ENCODE measurements at regions not wholly inside any gene's neighbourhood (a gene's known extent, or its start where the extent isn't known, plus 50 kb on each side); places are given as distances from the start of the nearest gene placed in this dataset.
"Not testable (repeated sequence)": the region's sequence is repeated elsewhere in the genome, so short reads cannot be mapped to it uniquely, and the experiment has no call there.

- DNase-seq = not testable (repeated sequence)
Observed at GRCh38 chr11:3583476-3583875, 58.3 kb downstream of the ART5 start.

- DNase-seq = not testable (repeated sequence)
Observed at GRCh38 chr11:3581389-3581725, 60.4 kb downstream of the ART5 start.

- peak; percentile 47 to 68 (median 54) for DNase-seq
Observed at GRCh38 chr11:3580487-3581388, 61.1 kb downstream of the ART5 start.

DNA sequence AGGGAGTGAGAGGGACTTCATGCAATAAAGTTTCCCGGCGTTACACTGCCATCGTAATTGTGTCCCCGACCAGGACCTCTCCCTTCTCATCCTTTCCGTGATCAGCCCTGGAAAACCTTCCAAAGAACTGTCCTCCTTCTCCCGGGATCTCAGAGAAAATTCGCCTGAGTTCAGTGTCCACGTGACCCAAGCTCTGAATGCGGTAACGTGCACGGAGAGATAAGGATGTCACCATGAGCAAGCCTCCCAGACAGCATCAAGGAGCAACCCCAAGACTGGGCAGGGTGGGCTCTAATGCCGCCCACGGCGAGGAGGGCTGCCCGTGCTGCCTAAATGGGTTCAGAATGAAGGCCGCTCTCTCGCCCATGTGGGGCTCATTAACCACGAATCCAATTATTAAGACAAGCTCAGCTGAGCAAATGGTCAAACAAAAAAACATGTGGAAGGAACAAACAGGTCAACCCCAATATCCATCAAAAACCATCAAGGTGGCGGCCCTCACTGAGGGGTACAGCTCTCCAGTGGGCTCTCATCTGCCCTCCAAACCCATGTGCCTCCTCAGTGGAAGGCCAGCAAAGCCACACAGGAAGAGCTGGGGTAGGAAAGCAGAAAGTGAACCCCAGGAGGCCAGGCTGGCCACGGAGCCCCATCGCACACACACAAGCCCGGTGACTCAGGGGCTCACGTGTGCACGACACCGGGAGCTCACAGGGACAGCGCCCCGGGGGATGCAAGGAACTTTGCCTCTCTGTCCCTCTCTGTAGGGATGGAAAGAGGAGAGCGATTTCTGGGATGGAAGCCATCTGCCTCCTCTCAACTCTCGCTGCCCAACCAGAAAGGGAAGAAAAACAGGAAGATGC is 62.0 kb downstream of the ART5 start:
- not testable (repeated sequence) for DNase-seq

DNA sequence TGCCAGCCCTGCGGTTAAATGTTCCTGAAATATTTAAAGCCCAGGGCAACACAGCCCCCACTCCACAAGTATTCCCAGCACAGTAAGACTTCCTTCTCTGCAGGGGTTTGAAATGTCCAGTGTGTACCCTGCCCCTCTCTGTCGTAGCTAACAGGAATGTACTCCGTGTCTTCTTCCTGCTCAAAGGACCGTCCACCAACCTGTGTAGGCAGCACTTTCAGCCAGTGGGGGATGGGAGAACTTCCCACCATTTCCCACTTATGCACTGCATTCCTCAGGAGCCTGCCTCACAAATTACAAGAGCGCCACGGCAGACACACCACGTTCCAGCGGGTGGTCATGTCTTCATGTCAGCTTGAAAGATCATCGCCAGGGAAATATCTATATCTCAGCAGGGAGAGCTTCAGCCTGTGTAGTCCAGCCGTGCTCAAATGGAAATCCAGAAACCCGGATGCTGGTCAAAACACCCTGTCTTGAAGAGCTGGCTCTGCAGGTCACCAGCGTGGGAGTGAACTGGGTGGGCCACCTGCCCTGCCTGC is 65.7 kb downstream of the ART5 start:
- DNase-seq = not testable (repeated sequence)

DNA sequence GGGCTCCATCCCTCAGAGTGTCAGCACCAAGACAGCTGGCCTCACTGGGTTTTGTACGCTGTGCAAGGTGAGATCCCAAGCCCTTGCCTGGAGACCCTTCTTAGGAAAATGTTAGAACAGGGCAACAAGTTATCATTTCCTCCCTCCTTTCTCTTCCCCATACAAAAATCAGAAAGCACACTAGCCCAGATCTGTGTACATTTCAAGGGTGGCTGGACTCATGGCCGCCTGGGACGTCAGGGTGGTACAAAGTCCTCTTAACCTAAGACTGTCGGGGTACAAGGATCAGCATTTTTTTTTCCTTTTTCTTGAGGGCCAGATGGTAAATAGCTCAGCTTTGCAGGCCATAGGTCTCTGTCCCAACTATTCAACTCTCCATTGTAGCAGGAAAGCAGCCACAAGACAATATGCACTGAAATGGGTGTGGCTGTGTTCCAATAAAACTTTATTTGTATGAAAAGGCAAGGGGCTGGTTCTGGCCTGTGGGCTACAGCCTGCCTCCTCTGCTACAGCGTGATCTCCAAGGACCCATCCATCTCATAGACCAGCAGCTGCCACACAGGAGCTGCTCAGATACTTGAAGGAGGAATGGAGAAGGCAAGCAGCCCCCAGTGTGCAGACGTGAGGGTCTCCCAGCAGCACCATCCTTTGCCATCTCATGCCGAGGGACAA is 68.7 kb downstream of the ART5 start:
- not testable (repeated sequence) for DNase-seq

- not testable (repeated sequence) for DNase-seq
Observed at GRCh38 chr11:3571752-3572151, 70.0 kb downstream of the ART5 start.

DNA sequence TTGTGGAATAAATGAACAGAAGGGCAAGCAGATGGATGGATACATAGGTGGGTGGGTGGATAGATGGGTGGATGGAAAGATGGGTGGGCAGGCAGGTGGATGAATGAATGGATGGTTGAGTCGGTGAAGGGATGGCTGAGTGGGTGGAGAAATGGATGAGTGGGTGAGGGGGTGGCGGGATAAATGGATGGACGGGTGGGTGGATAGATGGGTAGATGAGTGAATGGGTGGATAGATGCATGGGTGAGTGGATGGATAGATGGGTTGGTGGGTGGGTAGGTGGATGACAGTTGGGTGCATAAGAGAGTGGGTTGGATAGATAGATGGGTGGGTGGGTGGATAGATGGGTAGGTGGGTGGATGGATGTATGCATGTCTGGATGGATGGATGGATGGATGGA is 76.0 kb downstream of the ART5 start:
- not testable (repeated sequence) for DNase-seq

- DNase-seq = not testable (repeated sequence)
Observed at GRCh38 chr11:3564383-3564782, 77.4 kb downstream of the ART5 start.

- DNase-seq = not testable (repeated sequence)
Observed at GRCh38 chr11:3554621-3555020, 87.2 kb downstream of the ART5 start.

DNA sequence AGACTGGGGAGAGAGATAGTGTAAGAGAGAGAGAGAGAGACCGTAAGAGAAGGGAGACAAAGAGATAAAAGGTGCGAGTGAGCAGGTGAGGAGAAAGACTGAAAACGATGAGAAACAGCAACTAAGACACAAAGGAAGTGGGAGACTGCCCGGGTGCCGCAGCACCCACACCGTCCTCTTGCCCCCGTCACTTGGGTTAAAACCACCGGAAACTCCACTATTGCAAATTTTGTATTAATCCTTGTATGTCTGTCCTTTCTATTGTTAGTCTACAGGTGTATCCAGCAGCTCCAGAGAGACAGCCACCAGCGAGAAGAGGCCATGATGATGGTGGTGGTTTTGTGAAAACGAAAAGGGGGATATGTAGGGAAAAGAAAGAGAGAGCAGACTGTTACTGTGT is 96.8 kb downstream of the ART5 start:
- DNase-seq = not testable (repeated sequence)

DNA sequence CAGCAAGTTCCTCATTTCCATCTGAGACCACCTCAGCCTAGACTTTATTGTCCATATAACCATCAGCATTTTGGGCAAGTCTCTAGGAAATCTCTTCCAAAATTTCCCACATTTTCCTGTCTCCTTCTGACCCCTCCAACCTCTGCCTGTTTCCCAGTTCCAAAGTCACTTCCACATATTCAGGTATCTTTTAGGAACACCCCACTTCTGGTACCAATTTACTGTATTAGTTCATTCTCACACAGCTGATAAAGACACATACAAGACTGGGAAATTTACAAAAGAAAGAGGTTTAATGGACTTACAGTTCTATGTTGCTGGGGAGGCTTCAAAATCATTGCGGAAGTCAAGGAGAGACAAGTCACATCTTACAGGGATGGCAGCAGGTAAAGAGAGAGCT is 103.6 kb downstream of the ART5 start:
- DNase-seq = not testable (repeated sequence)

DNA sequence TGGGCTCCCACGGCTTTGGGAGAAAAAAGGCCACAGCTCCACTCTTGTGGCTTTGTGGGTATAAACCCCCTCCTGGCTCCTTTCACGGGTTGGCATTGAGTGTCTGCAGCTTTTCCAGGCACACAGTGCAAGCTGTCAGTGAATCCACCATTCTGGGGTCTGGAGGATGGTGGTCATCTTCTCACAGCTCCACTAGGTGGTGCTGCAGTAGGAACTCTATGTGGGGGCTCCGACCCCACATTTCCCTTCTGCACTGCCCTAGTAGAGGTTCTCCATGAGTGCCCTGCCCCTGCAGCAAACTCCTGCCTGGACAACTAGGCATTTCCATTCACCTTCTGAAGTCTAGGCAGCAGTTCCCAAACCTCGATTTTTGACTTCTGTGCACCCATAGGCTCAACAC is 104.5 kb downstream of the ART5 start:
- DNase-seq = not testable (repeated sequence)

GRCh38 chr11:3532958-3533357 is 108.8 kb downstream of the ART5 start:
- not testable (repeated sequence) for DNase-seq

DNA sequence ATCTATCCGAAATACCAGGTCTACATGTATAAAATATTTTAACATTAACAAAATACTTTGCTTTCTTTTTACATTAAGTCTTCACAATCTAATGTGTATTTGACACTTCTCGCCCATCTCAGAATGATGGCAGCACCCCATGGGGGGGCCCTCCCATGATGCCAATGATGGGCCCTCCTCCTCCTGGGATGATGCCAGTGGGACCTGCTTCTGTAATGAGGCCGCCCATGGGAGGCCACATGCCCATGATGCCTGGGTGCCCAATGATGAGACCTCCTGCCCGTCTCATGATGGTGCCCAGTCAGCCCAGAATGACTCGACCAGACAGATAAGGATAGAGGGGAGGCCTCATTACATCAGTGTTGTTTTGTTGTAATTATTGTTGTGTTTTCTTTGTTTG is 110.5 kb downstream of the ART5 start:
- not testable (repeated sequence) for DNase-seq

DNA sequence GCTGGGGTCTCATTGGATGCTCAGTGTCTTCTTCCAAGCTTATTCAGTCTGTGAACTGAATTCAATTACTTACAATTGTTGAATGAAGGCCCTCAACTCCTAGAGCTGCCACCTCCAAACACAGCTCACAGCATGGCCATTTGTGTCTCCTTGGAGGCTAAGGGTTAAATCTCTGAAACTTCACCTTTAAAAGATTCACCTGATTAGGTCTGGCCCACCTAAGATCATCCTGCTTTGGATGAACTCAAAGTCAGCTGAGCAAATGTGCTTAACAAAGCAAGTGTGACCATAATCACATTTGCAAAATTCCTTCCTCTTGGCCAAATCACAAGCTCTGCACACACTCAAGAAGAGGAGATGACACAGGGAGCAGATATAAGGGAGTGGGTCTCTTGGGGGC is 118.2 kb downstream of the ART5 start:
- DNase-seq = not testable (repeated sequence)

GRCh38 chr11:3520905-3521304 is 120.9 kb downstream of the ART5 start:
- not testable (repeated sequence) for DNase-seq

- DNase-seq = not testable (repeated sequence)
Observed at GRCh38 chr11:3519841-3520240, 122.0 kb downstream of the ART5 start.

- not testable (repeated sequence) for DNase-seq
Observed at GRCh38 chr11:3516934-3517567, 124.7 kb downstream of the ART5 start.

DNA sequence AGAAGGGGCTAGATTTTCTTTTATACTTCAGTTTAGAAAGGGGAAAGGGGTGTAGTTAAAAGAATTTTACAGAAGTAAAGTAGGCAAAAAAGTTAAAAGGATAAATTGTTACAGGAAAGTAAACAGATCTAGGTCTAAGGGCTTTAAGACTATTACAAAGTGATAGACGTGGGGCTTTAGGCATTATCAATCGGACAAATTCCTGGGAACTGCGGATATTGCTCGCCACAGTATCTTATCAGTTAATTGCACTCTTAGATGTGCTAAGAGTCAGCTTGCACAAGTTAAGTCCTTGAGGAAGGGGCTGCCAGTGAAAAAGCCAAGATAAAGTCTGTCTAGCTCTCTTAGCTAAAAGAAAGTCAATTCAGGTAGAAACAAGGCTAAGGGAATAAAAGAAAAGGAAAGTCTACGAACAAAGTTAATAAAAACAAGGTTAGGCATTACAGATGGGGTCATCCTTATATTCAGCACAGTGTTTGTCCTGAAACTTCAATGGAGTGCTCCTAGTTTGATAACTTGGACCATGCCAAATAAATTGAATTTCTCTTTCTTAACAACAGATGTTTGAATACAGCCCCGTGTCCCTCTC is 125.4 kb downstream of the ART5 start:
- not testable (repeated sequence) for DNase-seq

DNA sequence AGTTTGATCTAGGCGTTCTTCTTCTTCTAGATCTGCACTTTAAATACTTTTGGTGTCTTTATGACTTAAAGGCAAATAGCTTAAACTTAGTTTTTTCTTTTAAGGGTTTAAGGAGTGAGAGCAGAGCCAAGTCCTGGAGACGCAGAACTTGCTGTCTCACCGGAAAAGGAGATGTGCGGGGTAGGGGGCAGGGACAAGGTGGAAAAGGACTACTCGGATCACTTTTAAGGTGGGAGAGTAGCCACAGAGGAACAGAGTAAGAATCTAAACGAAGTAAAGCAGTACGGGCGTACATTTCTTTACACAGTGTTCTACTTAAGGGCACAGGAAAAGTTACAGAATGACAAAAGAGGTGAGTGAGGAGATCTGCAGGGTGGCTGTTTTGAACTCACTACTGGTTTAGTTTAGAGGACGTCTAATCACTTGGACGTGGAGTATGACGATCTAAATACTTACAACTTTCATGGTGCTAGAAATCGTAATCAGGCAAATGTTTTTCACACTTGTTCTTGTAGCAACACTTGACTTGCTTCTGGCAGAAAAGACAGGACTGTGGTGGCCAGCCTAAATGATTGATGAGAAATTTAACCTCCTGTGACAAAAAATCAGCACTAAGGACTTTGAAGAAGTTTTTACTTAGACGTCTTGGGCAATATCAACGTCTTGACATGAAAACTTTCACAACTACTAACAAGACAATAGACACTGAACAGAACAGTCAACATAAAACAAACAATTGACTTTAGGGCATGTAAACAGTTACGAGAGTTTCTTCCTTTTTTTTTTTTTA is 127.0 kb downstream of the ART5 start:
- not testable (repeated sequence) for DNase-seq

All from suppressor macrophage treated with lipopolysaccharide for 1 hour (primary cell).